ENCODE measurements at regions not wholly inside any gene's neighbourhood (a gene's known extent, or its start where the extent isn't known, plus 50 kb on each side); places are given as distances from the start of the nearest gene placed in this dataset.

DNA sequence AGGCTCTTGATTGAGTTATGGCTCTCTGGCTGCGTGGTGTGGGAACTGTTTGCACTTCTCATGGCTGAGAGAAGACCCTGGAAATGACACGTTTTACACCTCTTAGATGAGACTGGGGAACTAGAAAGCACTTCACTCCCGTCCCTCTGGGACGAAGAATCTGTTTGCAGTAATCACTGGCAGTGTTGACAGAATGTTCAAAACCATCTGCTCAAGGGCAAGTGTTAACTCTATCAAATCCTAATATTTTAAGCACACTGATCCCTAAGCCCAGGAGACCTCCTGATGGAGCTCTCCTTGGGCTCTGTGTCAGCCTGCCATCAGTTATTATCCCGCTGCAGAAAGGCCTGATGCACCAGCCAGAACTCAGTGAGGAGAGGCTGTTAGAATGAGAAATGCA is 323.8 kb upstream of the DNAJC19 start:
- no peak overlapping the region for H3K4me3 ChIP-seq (ENCODE audit: control insufficient read depth, low read depth, low read length)
- TF ChIP-seq, protein P1, sequence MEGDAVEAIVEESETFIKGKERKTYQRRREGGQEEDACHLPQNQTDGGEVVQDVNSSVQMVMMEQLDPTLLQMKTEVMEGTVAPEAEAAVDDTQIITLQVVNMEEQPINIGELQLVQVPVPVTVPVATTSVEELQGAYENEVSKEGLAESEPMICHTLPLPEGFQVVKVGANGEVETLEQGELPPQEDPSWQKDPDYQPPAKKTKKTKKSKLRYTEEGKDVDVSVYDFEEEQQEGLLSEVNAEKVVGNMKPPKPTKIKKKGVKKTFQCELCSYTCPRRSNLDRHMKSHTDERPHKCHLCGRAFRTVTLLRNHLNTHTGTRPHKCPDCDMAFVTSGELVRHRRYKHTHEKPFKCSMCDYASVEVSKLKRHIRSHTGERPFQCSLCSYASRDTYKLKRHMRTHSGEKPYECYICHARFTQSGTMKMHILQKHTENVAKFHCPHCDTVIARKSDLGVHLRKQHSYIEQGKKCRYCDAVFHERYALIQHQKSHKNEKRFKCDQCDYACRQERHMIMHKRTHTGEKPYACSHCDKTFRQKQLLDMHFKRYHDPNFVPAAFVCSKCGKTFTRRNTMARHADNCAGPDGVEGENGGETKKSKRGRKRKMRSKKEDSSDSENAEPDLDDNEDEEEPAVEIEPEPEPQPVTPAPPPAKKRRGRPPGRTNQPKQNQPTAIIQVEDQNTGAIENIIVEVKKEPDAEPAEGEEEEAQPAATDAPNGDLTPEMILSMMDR (IDR thresholded peaks at IDR 0.05; ENCODE audit: control insufficient read depth, insufficient read depth, low read depth, low read length, missing control alignments): no peak
- no peak for DNase-seq (ENCODE audit: low read depth)

DNA sequence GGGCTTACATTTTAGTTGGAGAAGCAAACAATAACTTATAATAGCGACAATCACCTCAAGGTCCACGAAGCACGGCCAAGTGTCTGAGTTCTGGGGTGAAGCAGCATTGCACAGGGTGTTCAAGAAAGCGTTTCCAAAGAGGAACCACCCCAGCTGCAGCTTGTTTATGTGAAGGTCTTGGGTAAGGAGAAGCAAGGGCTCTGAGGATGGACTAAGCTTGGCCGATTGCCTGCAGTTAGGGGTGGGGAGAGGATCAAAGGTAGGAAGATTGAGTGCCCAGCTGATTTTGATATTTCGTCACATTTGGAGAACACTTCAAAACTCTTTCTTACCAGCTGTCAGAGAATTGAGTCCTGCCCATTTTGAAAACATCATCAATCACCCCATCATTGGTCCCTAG is 321.6 kb upstream of the DNAJC19 start:
- TF ChIP-seq, protein P1 (IDR thresholded peaks at IDR 0.05; ENCODE audit: control insufficient read depth, insufficient read depth, low read depth, low read length, missing control alignments): no peak
- DNase-seq (ENCODE audit: low read depth): no peak

GRCh38 chr3:181302960-181303359 is 313.4 kb upstream of the DNAJC19 start:
- DNase-seq (ENCODE audit: low read depth): no peak
- no peak overlapping the region for H3K4me3 ChIP-seq (ENCODE audit: control insufficient read depth, low read depth, low read length)
- TF ChIP-seq, protein P1 (IDR thresholded peaks at IDR 0.05; ENCODE audit: control insufficient read depth, insufficient read depth, low read depth, low read length, missing control alignments): no peak

More for the DNA sequence above, 321.6 kb upstream of the DNAJC19 start:
- no peak overlapping the region for H3K4me3 ChIP-seq (ENCODE audit: control insufficient read depth, low read depth, low read length)

GRCh38 chr3:181300033-181300432 is 310.5 kb upstream of the DNAJC19 start:
- DNase-seq (ENCODE audit: low read depth): no peak
- TF ChIP-seq, protein P1 (IDR thresholded peaks at IDR 0.05; ENCODE audit: control insufficient read depth, insufficient read depth, low read depth, low read length, missing control alignments): no peak
- H3K4me3 ChIP-seq (ENCODE audit: control insufficient read depth, low read depth, low read length): no peak overlapping the region

DNA sequence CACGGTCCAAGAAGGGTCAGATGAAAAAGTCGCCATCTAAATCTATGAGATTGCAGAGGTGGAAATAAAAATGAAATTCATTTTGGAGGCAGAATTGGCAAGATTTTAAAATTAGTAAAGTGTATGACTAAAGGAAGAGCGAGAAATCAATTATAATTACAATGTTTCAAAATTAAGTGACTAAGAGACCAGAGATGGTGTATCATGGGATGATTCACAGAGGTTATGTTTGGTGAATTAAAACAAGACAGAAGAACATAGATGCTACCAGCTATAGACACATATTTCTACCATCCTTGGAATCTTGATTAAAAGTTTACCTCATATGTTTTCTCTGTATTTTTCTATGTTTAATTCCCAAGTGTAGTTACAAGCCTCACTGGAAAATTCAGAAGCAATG is 308.9 kb upstream of the DNAJC19 start:
- TF ChIP-seq, protein P1 (IDR thresholded peaks at IDR 0.05; ENCODE audit: control insufficient read depth, insufficient read depth, low read depth, low read length, missing control alignments): no peak
- H3K4me3 ChIP-seq (ENCODE audit: control insufficient read depth, low read depth, low read length): no peak overlapping the region
- DNase-seq (ENCODE audit: low read depth): no peak

DNA sequence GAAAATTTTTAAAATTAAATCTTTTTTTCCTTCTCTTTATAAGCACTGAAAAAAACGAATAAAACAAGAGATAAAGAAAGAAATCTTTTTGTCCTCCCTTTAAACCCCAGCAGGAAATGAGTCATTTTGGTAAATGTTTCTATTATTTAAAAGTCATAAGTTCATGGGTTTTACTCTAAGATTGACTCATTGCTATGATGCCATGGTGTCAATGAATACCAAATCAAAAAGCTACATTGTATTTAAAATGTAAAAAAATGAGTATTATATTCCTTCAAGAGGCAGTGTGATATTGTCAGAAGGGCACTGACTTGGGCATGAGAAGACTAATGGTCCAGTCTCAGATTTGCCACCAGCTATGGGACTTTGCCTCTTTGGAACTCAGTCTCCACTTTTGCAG is 303.4 kb upstream of the DNAJC19 start:
- DNase-seq (ENCODE audit: low read depth): no peak
- TF ChIP-seq, protein P1 (IDR thresholded peaks at IDR 0.05; ENCODE audit: control insufficient read depth, insufficient read depth, low read depth, low read length, missing control alignments): no peak
- H3K4me3 ChIP-seq (ENCODE audit: control insufficient read depth, low read depth, low read length): no peak overlapping the region

DNA sequence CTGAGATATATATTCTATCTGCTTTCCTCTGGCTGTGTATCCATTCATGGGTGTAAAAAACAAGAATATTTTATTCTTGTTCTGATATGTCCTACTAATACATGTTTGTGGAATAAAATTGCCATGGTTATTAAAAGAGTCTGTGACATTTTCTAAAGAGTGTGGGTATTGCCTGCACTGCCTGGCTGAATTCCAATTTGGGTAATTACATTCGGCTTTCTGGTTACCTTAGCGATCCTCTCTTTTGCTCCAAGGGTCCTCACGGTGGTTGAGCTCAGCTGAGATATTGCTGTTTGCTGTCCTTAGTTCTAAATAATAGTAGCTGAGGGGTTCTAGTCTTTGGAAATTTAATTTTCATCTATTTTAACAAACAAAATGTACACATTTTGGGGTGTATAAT is 301.4 kb upstream of the DNAJC19 start:
- no peak overlapping the region for H3K4me3 ChIP-seq (ENCODE audit: control insufficient read depth, low read depth, low read length)
- no peak for DNase-seq (ENCODE audit: low read depth)
- TF ChIP-seq, protein P1 (IDR thresholded peaks at IDR 0.05; ENCODE audit: control insufficient read depth, insufficient read depth, low read depth, low read length, missing control alignments): no peak
